ENCODE measurements at regions not wholly inside any gene's neighbourhood (a gene's known extent, or its start where the extent isn't known, plus 50 kb on each side); places are given as distances from the start of the nearest gene placed in this dataset.
"Not testable (repeated sequence)": the region's sequence is repeated elsewhere in the genome, so short reads cannot be mapped to it uniquely, and the experiment has no call there.

- Histone ChIP-seq H3K27ac (ENCODE audit: low read depth, low read length) (no peak overlapping the region), H3K4me1 (ENCODE audit: control insufficient read depth in 3 of 3, insufficient read depth in 3 of 3, low read length in 3 of 3) (no peaks in the 10 kb centered on the region), H3K9me3 (ENCODE audit: control insufficient read depth in 3 of 3, low read length in 3 of 3) (no peaks in the 10 kb centered on the region), H3K27me3 (ENCODE audit: control insufficient read depth in 3 of 3, insufficient read depth in 3 of 3, low read length in 3 of 3) (no peaks in the 10 kb centered on the region), H3K9ac (ENCODE audit: low read depth in 1 of 3, low read length in 3 of 3) (no peak overlapping the region), H3K36me3 (ENCODE audit: control insufficient read depth in 3 of 3, insufficient read depth in 3 of 3, low read length in 3 of 3) (no peaks in the 10 kb centered on the region), H3K4me3 (ENCODE audit: low read length in 3 of 3) (no peak overlapping the region)
These were observed 66.4 kb upstream of the TMC1 start for GRCh38 chr9:72454871-72455491.

GRCh38 chr9:72453797-72454196 is 67.6 kb upstream of the TMC1 start:
- Histone ChIP-seq H3K36me3 (ENCODE audit: control insufficient read depth in 3 of 3, insufficient read depth in 3 of 3, low read length in 3 of 3) (no peaks in the 10 kb centered on the region), H3K27ac (ENCODE audit: low read depth, low read length) (no peak overlapping the region), H3K4me3 (ENCODE audit: low read length in 3 of 3) (no peak overlapping the region), H3K9ac (ENCODE audit: low read depth in 1 of 3, low read length in 3 of 3) (no peak overlapping the region), H3K27me3 (ENCODE audit: control insufficient read depth in 3 of 3, insufficient read depth in 3 of 3, low read length in 3 of 3) (no peaks in the 10 kb centered on the region), H3K9me3 (ENCODE audit: control insufficient read depth in 3 of 3, low read length in 3 of 3) (no peaks in the 10 kb centered on the region), H3K4me1 (ENCODE audit: control insufficient read depth in 3 of 3, insufficient read depth in 3 of 3, low read length in 3 of 3) (no peaks in the 10 kb centered on the region)

- not testable (repeated sequence) for H3K36me3 ChIP-seq (ENCODE audit: control insufficient read depth in 3 of 3, insufficient read depth in 3 of 3, low read length in 3 of 3); H3K4me1 ChIP-seq (ENCODE audit: control insufficient read depth in 3 of 3, insufficient read depth in 3 of 3, low read length in 3 of 3); H3K4me3 ChIP-seq (ENCODE audit: low read length in 3 of 3); H3K27me3 ChIP-seq (ENCODE audit: control insufficient read depth in 3 of 3, insufficient read depth in 3 of 3, low read length in 3 of 3); H3K9me3 ChIP-seq (ENCODE audit: control insufficient read depth in 3 of 3, low read length in 3 of 3); H3K9ac ChIP-seq (ENCODE audit: low read depth in 1 of 3, low read length in 3 of 3); H3K27ac ChIP-seq (ENCODE audit: low read depth, low read length)
These were observed 75.2 kb upstream of the TMC1 start for GRCh38 chr9:72446241-72446640.

GRCh38 chr9:72445306-72445995 is 76.0 kb upstream of the TMC1 start:
- H3K9me3 ChIP-seq (ENCODE audit: control insufficient read depth in 3 of 3, low read length in 3 of 3) = no peaks in the 10 kb centered on the region
- no peaks in the 10 kb centered on the region for H3K36me3 ChIP-seq (ENCODE audit: control insufficient read depth in 3 of 3, insufficient read depth in 3 of 3, low read length in 3 of 3)
- no peak overlapping the region for H3K9ac ChIP-seq (ENCODE audit: low read depth in 1 of 3, low read length in 3 of 3)
- no peak overlapping the region for H3K27ac ChIP-seq (ENCODE audit: low read depth, low read length)
- no peaks in the 10 kb centered on the region for H3K4me1 ChIP-seq (ENCODE audit: control insufficient read depth in 3 of 3, insufficient read depth in 3 of 3, low read length in 3 of 3)
- no peaks in the 10 kb centered on the region for H3K27me3 ChIP-seq (ENCODE audit: control insufficient read depth in 3 of 3, insufficient read depth in 3 of 3, low read length in 3 of 3)
- no peak overlapping the region for H3K4me3 ChIP-seq (ENCODE audit: low read length in 3 of 3)

GRCh38 chr9:72444435-72444834 is 77.0 kb upstream of the TMC1 start:
- Histone ChIP-seq H3K27ac (ENCODE audit: low read depth, low read length) (no peak overlapping the region), H3K9ac (ENCODE audit: low read depth in 1 of 3, low read length in 3 of 3) (no peak overlapping the region), H3K36me3 (ENCODE audit: control insufficient read depth in 3 of 3, insufficient read depth in 3 of 3, low read length in 3 of 3) (no peaks in the 10 kb centered on the region), H3K9me3 (ENCODE audit: control insufficient read depth in 3 of 3, low read length in 3 of 3) (no peaks in the 10 kb centered on the region), H3K4me3 (ENCODE audit: low read length in 3 of 3) (no peak overlapping the region), H3K4me1 (ENCODE audit: control insufficient read depth in 3 of 3, insufficient read depth in 3 of 3, low read length in 3 of 3) (no peaks in the 10 kb centered on the region), H3K27me3 (ENCODE audit: control insufficient read depth in 3 of 3, insufficient read depth in 3 of 3, low read length in 3 of 3) (no peaks in the 10 kb centered on the region)

- Histone ChIP-seq H3K27ac (ENCODE audit: low read depth, low read length) (no peak overlapping the region), H3K9me3 (ENCODE audit: control insufficient read depth in 3 of 3, low read length in 3 of 3) (no peaks in the 10 kb centered on the region), H3K4me1 (ENCODE audit: control insufficient read depth in 3 of 3, insufficient read depth in 3 of 3, low read length in 3 of 3) (no peaks in the 10 kb centered on the region), H3K27me3 (ENCODE audit: control insufficient read depth in 3 of 3, insufficient read depth in 3 of 3, low read length in 3 of 3) (no peaks in the 10 kb centered on the region), H3K36me3 (ENCODE audit: control insufficient read depth in 3 of 3, insufficient read depth in 3 of 3, low read length in 3 of 3) (no peaks in the 10 kb centered on the region), H3K9ac (ENCODE audit: low read depth in 1 of 3, low read length in 3 of 3) (no peak overlapping the region), H3K4me3 (ENCODE audit: low read length in 3 of 3) (no peak overlapping the region)
These were observed 77.6 kb upstream of the TMC1 start for GRCh38 chr9:72443855-72444254.

- Histone ChIP-seq H3K9ac (ENCODE audit: low read depth in 1 of 3, low read length in 3 of 3) (no peak overlapping the region), H3K4me1 (ENCODE audit: control insufficient read depth in 3 of 3, insufficient read depth in 3 of 3, low read length in 3 of 3) (no peaks in the 10 kb centered on the region), H3K27ac (ENCODE audit: low read depth, low read length) (no peak overlapping the region), H3K9me3 (ENCODE audit: control insufficient read depth in 3 of 3, low read length in 3 of 3) (no peaks in the 10 kb centered on the region), H3K36me3 (ENCODE audit: control insufficient read depth in 3 of 3, insufficient read depth in 3 of 3, low read length in 3 of 3) (no peaks in the 10 kb centered on the region), H3K4me3 (ENCODE audit: low read length in 3 of 3) (no peak overlapping the region), H3K27me3 (ENCODE audit: control insufficient read depth in 3 of 3, insufficient read depth in 3 of 3, low read length in 3 of 3) (no peaks in the 10 kb centered on the region)
These were observed 77.0 kb upstream of the ZFAND5 start for GRCh38 chr9:72441848-72442607.

GRCh38 chr9:72440992-72441847 is 76.2 kb upstream of the ZFAND5 start:
- Histone ChIP-seq H3K9me3 (ENCODE audit: control insufficient read depth in 3 of 3, low read length in 3 of 3) (no peaks in the 10 kb centered on the region), H3K36me3 (ENCODE audit: control insufficient read depth in 3 of 3, insufficient read depth in 3 of 3, low read length in 3 of 3) (no peaks in the 10 kb centered on the region), H3K4me1 (ENCODE audit: control insufficient read depth in 3 of 3, insufficient read depth in 3 of 3, low read length in 3 of 3) (no peaks in the 10 kb centered on the region), H3K9ac (ENCODE audit: low read depth in 1 of 3, low read length in 3 of 3) (no peak overlapping the region), H3K27ac (ENCODE audit: low read depth, low read length) (no peak overlapping the region), H3K4me3 (ENCODE audit: low read length in 3 of 3) (no peak overlapping the region), H3K27me3 (ENCODE audit: control insufficient read depth in 3 of 3, insufficient read depth in 3 of 3, low read length in 3 of 3) (no peaks in the 10 kb centered on the region)

GRCh38 chr9:72440378-72440777 is 75.4 kb upstream of the ZFAND5 start:
- Histone ChIP-seq H3K4me1 (ENCODE audit: control insufficient read depth in 3 of 3, insufficient read depth in 3 of 3, low read length in 3 of 3) (no peaks in the 10 kb centered on the region), H3K9ac (ENCODE audit: low read depth in 1 of 3, low read length in 3 of 3) (no peak overlapping the region), H3K27me3 (ENCODE audit: control insufficient read depth in 3 of 3, insufficient read depth in 3 of 3, low read length in 3 of 3) (no peaks in the 10 kb centered on the region), H3K27ac (ENCODE audit: low read depth, low read length) (no peak overlapping the region), H3K36me3 (ENCODE audit: control insufficient read depth in 3 of 3, insufficient read depth in 3 of 3, low read length in 3 of 3) (no peaks in the 10 kb centered on the region), H3K9me3 (ENCODE audit: control insufficient read depth in 3 of 3, low read length in 3 of 3) (no peaks in the 10 kb centered on the region), H3K4me3 (ENCODE audit: low read length in 3 of 3) (no peak overlapping the region)
